ENCODE measurements at regions not wholly inside any gene's neighbourhood (a gene's known extent, or its start where the extent isn't known, plus 50 kb on each side); places are given as distances from the start of the nearest gene placed in this dataset.

DNA sequence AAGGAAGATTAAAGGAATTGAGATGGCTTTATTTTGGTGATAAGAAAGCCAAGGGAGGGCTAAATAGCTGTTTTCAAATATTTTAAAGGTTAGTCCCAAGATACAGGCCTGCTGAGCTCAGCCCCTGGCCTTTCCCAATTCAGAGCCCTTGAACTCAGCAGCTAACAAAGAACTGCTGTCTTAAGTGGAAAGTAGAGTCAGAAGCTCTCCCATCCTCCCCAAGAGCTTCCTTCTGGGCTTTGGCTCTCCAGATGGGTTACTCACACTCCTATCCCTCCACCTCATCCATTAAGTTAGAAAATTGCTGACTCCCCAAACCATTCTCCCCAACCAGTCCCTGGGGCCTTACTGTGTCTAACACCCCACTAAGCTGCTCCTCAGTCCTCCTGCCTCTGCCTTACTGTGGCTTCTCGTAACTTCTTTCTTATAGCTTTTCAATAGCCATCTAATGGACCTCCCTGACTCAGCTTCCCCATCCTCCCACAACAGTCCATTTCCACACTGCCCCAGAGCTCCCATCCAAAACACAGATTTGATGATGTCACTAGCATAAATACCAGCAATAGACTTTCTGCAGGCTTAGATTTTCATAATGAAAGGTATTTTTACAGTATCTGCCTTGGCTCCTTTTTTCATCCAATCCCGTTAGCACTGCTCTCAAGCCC lies 239.1 kb downstream of the ENC1 start:
- no peak overlapping the region for H3K27ac Mint-ChIP-seq (ENCODE audit: unreplicated experiment)
- DNase-seq (ENCODE audit: low spot score), result no peak
- no peaks in the 10 kb centered on the region for H3K9me3 Mint-ChIP-seq (ENCODE audit: unreplicated experiment)
- peaks cover 2% of the 10 kb centered on the region for H3K27me3 Mint-ChIP-seq (ENCODE audit: unreplicated experiment)
- H3K4me1 Mint-ChIP-seq (ENCODE audit: unreplicated experiment), result peaks cover 5% of the 10 kb centered on the region
- H3K36me3 Mint-ChIP-seq (ENCODE audit: low read depth, unreplicated experiment), result no peaks in the 10 kb centered on the region
- no peak overlapping the region for H3K4me3 Mint-ChIP-seq (ENCODE audit: unreplicated experiment)
- TF ChIP-seq, protein P1, sequence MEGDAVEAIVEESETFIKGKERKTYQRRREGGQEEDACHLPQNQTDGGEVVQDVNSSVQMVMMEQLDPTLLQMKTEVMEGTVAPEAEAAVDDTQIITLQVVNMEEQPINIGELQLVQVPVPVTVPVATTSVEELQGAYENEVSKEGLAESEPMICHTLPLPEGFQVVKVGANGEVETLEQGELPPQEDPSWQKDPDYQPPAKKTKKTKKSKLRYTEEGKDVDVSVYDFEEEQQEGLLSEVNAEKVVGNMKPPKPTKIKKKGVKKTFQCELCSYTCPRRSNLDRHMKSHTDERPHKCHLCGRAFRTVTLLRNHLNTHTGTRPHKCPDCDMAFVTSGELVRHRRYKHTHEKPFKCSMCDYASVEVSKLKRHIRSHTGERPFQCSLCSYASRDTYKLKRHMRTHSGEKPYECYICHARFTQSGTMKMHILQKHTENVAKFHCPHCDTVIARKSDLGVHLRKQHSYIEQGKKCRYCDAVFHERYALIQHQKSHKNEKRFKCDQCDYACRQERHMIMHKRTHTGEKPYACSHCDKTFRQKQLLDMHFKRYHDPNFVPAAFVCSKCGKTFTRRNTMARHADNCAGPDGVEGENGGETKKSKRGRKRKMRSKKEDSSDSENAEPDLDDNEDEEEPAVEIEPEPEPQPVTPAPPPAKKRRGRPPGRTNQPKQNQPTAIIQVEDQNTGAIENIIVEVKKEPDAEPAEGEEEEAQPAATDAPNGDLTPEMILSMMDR (IDR thresholded peaks at IDR 0.05; ENCODE audit: unreplicated experiment), result no peak

DNA sequence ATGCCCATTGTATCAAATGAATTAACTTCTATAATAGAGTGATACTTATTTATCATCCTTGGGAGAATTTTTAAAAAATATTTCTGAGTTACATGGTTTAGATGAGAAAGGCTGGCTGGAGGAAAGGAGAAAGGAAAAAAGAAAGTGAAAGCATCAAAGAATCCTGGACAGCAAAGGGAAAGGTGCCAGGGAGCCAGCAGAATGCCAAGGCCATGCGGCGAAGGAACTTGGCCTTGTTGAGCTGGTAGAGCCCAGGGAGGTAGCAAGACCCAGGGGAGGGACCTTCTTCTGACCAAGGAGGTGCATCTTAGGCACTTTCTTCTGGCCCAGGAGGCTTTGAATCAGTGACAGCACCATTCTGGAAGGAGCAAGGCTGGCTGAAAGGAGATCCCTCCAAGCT lies 240.5 kb downstream of the ENC1 start:
- Mint-ChIP-seq H3K27me3 (ENCODE audit: unreplicated experiment) (peaks cover 4% of the 10 kb centered on the region), H3K27ac (ENCODE audit: unreplicated experiment) (no peak overlapping the region), H3K36me3 (ENCODE audit: low read depth, unreplicated experiment) (no peaks in the 10 kb centered on the region), H3K4me1 (ENCODE audit: unreplicated experiment) (peaks cover 12% of the 10 kb centered on the region), H3K9me3 (ENCODE audit: unreplicated experiment) (no peaks in the 10 kb centered on the region), H3K4me3 (ENCODE audit: unreplicated experiment) (no peak overlapping the region)
- TF ChIP-seq, protein P1 (IDR thresholded peaks at IDR 0.05; ENCODE audit: unreplicated experiment), result no peak
- no peak for DNase-seq (ENCODE audit: low spot score)

DNA sequence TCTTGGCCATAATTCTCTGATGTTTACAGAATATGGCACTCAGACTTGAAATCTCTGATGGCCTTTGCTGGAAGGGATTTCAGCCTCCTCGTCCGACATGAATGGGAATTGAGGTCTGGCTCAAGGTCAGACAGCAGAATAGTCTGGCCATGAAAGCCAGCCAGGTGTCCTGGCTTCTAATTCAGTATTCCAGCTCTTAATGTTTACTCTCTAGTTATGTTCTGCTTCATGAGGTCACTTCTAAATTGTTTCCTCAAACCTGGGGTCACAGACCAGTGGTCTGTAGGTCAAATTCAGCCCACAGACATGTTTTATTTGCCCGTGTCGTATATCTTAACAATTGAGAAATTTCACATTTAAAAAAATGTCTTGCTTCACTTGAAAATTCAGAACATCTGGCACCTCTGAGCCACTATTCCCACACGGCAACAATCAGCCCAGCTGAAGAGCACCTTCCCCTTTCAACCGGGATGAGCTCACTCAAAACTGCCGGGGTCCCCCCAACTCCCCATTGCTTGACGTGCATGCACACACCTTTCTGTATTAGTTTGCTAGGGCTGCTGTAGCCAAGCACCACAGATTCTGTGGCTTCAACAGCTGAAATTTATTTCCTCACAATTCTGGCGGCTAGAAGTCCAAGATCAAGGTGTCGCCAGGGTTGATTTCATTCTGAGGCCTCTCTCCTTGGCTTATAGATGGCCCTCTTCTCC lies 243.5 kb downstream of the ENC1 start:
- Mint-ChIP-seq H3K4me1 (ENCODE audit: unreplicated experiment) (peaks cover 21% of the 10 kb centered on the region), H3K27me3 (ENCODE audit: unreplicated experiment) (peaks cover 4% of the 10 kb centered on the region), H3K36me3 (ENCODE audit: low read depth, unreplicated experiment) (no peaks in the 10 kb centered on the region), H3K27ac (ENCODE audit: unreplicated experiment) (no peak overlapping the region), H3K9me3 (ENCODE audit: unreplicated experiment) (no peaks in the 10 kb centered on the region), H3K4me3 (ENCODE audit: unreplicated experiment) (no peak overlapping the region)
- TF ChIP-seq, protein P1 (IDR thresholded peaks at IDR 0.05; ENCODE audit: unreplicated experiment), result no peak
- DNase-seq (ENCODE audit: low spot score), result no peak

DNA sequence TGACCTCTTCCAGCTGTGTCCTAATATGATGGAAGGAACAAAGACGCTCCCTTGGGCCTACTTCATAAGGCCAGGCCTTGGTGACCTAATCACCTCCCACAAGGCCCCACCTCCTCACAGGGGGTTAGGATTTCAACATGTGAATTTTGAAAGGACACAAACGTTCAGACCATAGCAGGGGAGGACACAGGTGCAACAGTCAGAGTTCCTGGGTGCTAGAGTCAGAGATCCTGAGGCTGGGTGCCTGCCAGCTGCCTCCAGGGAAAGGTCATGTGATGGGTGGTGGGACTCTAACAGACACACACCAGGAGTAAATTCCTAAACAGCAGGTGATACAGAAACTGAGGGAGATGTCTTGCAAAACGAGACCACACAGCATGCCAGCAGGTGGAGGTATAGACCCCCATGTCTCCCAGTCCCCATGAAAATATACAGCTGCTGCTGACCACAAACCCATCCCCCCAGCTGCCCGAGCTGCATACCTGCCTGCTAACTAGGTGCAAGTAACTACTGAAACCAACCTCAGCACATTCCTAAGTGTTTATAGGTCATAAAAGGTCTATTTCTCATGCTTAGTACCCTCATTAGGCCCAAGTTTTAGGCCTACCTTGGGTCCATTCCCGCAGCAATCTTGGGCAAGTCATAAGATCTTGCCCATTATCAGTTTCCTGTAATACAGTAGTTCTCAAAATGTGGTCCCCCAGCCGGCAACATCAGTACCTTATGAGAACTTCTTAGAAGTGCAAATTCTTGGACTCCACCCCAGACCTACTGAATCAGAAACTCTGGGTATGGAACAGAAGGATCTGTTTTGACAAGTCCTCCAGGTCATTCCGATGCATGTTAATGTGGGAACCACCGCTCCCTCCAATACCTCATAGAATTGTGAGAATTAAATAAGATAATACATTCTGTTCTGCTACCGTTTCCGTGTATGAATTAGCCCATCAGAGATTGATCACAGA lies 245.3 kb downstream of the ENC1 start:
- Mint-ChIP-seq H3K36me3 (ENCODE audit: low read depth, unreplicated experiment) (no peaks in the 10 kb centered on the region), H3K9me3 (ENCODE audit: unreplicated experiment) (no peaks in the 10 kb centered on the region), H3K27me3 (ENCODE audit: unreplicated experiment) (peaks cover 4% of the 10 kb centered on the region), H3K4me3 (ENCODE audit: unreplicated experiment) (no peak overlapping the region), H3K4me1 (ENCODE audit: unreplicated experiment) (peaks cover 21% of the 10 kb centered on the region), H3K27ac (ENCODE audit: unreplicated experiment) (no peak overlapping the region)
- DNase-seq (ENCODE audit: low spot score), result peak; percentile 25
- TF ChIP-seq, protein P1 (IDR thresholded peaks at IDR 0.05; ENCODE audit: unreplicated experiment), result peak; percentile 13

All from endothelial cell (in vitro differentiated cells).